ENCODE measurements at regions not wholly inside any gene's neighbourhood (a gene's known extent, or its start where the extent isn't known, plus 50 kb on each side); places are given as distances from the start of the nearest gene placed in this dataset.

DNA sequence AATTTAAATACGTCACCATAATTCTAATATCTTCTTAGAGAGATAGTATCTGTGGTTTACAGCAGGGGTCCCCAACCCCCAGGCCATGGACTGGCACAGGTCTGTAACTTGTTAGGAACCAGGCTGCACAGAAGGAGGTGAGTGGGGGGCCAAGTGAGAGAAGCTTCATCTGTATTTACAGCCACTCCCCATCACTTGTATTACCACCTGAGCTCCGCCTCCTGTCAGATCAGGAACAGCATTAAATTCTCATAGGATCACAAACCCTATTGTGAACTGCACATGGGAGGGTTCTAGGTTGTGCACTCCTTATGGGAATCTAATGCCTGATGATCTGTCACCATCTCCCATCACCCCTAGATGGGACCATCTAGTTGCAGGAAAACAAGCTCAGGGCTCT is 282.6 kb downstream of the ICOS start:
- TF ChIP-seq, protein P1, sequence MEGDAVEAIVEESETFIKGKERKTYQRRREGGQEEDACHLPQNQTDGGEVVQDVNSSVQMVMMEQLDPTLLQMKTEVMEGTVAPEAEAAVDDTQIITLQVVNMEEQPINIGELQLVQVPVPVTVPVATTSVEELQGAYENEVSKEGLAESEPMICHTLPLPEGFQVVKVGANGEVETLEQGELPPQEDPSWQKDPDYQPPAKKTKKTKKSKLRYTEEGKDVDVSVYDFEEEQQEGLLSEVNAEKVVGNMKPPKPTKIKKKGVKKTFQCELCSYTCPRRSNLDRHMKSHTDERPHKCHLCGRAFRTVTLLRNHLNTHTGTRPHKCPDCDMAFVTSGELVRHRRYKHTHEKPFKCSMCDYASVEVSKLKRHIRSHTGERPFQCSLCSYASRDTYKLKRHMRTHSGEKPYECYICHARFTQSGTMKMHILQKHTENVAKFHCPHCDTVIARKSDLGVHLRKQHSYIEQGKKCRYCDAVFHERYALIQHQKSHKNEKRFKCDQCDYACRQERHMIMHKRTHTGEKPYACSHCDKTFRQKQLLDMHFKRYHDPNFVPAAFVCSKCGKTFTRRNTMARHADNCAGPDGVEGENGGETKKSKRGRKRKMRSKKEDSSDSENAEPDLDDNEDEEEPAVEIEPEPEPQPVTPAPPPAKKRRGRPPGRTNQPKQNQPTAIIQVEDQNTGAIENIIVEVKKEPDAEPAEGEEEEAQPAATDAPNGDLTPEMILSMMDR (IDR thresholded peaks at IDR 0.05; ENCODE audit: low read length) = no peak
- TF ChIP-seq EZH2 (optimal IDR thresholded peaks at IDR 0.05; ENCODE audit: low read depth, low read length) = no peak
- no peak for TF ChIP-seq EZH2phosphoT487 (IDR thresholded peaks at IDR 0.05; ENCODE audit: low read length)
